ENCODE measurements at regions not wholly inside any gene's neighbourhood (a gene's known extent, or its start where the extent isn't known, plus 50 kb on each side); places are given as distances from the start of the nearest gene placed in this dataset.

GRCh38 chr5:135723491-135723890 lies 111.0 kb upstream of the SLC25A48 start:
- no peak for DNase-seq (ENCODE audit: low read depth)

DNA sequence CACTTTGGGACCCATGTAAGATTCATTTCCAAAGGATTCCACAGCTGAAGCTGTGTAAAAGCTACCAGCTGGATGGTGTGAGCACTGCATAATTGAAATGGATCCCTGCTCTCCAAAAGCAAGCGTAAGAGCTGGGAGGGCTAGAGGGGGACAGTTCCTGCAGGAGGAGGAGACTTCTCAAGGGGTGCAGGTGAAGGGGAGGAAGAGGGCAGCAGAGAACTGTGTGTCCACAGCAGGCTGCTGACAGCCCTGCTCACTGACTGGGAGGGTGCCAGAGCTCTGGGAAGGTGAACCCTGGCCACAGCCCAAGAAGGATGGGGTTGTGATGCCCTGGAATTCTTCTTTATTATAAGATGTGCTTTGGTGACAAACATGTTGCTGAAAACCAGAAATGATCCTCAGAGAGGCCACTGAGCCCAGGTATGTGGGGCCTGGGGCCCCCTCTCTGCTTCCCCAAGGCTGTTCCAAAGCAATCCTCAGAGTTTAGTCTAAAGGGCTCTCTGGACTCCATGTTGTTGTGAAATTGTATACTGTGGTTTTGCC lies 112.8 kb upstream of the SLC25A48 start:
- DNase-seq (ENCODE audit: low read depth) = no peak

DNA sequence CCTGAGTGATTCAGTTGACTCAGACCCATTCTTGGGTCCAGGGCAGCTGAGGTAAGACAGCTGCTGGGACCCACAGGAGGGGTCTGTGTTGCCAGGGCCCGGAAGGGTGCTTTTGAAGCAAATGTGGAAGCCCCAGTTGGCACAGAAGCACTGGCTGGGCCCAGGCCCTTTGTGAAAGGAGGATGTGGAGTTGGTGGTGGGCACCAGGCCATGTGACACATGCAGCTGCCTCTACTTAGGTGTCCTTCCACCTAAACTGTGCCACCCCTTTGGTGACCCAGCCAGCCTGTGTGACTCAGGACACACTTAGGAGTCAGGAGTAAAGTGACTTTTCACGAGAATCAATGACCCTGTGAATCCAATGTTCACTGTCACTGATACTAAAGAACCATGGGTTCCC lies 114.3 kb upstream of the SLC25A48 start:
- no peak for DNase-seq (ENCODE audit: low read depth)

DNA sequence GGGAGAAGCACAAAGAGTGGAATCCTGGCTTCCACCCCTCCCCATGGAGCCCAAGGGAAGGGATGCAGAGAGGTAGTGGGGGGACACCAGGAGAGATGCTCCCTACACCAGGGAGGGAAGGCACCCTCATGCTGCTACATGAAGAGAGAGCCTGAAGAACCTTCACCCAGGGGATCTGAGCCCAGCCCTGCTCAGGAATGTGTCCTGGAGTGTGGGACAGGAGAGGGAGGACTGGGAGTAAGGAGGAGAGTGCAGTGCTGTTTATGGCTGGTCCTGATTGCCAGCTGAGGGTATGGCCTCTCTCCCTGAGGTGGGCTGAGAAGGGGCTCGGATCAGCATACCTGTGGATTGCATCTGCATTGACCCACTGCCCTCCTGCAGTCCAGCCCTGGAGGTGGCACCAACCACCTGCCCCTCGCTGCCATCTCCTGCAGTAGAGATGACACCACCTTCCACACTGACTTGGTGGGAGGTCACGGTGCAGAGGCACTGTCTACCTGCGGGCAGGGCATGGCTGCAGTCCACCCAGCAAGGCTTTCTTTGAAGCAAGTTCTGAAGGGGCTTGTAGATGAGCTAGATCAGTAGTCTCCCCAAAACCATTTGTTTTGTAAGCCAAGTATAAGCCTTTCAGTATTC lies 114.9 kb upstream of the SLC25A48 start:
- no peak for DNase-seq (ENCODE audit: low read depth)

DNA sequence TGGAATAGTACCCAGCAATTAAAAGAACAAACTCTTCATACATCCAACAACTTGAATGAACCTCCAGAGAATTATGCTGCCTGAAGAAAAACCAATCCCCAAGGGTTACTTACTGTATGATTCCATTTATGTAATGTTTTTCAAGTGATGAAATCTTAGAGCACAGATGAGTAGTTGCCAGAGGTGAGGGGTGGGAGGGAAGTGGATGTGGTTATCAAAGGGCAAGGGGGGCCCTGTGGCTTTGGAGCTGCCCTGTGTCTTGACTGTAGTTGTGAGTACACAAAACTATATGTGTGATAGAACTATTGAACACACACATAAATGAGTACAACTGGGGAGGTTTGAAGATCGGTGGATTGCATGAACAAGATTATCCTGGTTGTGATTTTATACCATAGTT lies 115.8 kb upstream of the SLC25A48 start:
- no peak for DNase-seq (ENCODE audit: low read depth)

DNA sequence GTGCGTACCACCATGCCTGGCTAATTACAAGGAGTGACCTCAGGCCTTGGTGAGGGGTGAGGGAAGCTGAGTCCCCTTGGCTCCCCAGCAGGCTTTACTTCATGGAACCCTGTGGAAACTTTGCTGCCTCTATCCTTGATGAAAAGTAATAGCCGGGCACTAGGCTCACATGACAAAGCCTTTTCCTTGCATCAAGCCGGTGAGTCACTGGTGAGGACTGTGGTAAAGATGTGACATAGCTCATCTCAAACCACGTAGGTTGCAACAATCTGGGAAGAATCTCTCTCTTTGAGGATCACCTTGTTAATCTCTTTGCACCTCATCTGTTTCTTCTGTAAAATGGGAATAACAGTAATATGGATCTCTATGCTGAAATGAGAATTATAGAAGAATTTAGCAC lies 116.3 kb upstream of the SLC25A48 start:
- DNase-seq (ENCODE audit: low read depth) = peak; percentile 86

- DNase-seq (ENCODE audit: low read depth) = peak; percentile 61
Measured at GRCh38 chr5:135715267-135716055, 119.0 kb upstream of the SLC25A48 start.

DNA sequence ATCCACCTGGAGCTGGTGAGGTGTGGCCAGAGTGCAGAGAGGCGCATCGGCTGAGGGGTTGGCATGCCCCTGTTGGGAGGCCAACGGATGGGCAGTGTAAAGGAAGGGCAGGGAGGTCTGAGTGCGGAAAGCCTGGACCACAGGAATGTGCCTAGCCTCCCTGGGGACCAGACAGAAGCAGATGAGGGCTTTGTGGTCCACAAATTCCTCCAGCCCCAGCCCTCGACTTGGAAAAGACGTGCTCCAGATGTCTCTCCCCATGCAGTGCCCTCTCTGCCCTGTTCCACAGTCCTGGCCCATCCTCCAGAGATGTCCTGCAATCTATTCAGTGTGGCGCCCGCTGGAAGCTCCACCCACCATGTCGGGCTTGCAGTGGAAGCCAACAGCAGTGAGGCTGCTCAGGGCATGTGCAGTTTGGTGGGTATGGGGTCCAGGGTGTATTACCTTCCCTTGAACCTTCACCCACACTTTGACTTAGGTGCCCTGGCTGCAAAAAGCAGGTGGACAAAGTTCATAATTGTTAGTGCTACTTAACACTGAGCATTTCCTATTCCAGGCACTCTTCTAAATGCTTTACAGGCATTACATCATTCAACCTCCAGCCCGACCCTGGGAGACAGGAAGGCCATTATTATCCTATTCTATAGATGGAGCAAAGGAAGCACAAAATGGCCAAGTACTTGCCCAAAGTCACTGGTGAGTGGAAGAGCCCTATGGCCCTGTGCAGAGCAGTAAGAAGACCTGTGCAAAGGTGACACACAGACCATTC lies 120.2 kb upstream of the SLC25A48 start:
- DNase-seq (ENCODE audit: low read depth) = no peak

DNA sequence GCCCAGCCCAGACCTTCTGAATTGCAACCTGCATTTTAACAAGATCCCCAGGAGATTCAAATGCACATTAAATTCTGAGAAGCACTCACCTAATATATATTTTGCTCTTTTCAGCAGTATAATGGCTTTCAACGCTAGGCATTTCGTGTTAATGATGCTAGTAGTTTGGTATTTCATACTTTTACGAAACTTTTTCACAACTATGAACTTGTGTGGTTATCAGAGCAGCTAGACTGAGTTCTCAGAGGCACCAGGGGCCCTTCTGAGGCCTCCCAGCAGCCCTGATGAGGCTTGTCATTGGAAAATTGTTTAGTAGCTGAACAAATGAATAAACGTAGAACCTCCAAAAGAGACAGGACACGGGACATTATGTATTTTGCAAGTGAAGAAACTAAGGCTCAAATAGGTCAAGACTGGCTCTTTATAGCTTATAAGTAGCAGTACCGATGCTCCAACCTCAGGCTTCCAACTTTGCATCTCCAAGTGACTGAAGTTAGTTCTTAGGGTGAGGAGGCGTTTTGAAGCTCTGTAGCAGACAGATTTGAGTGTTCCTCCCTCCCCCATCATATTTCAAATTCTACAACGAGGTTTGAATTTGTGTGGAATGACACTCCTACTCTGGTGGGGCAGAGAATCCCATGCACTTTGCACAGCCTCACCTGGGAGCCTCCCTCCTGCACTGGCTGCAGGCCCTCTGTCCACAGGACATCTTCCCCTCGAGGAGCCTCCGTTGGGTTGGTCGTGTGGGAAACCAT lies 121.1 kb upstream of the SLC25A48 start:
- no peak for DNase-seq (ENCODE audit: low read depth)

DNA sequence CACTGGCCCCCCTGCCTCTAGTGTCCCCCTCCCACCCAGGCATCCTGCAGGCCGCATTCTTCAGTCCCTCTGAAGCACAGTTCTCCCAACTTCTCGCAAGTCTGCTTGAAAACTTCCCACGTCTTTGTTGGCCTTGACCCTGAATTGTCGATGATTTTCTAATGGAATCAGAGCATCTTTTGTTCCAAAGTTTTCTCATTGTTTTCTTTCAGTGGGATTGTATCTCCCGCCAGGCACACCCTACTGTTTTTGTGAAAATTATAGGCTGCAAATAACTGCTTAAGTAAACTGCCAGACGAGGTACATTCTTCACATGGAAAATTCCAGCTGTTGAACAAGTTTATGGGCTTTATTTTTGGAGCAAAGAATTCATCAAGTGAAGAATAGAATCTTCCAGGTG lies 122.6 kb upstream of the SLC25A48 start:
- no peak for DNase-seq (ENCODE audit: low read depth)

- no peak for DNase-seq (ENCODE audit: low read depth)
Measured at GRCh38 chr5:135710045-135710675, 124.3 kb upstream of the SLC25A48 start.

- DNase-seq (ENCODE audit: low read depth) = no peak
Measured at GRCh38 chr5:135709208-135709575, 125.3 kb upstream of the SLC25A48 start.

- DNase-seq (ENCODE audit: low read depth) = no peak
Measured at GRCh38 chr5:135708481-135709207, 125.8 kb upstream of the SLC25A48 start.

GRCh38 chr5:135707302-135707701 lies 127.2 kb upstream of the SLC25A48 start:
- DNase-seq (ENCODE audit: low read depth) = no peak

- DNase-seq (ENCODE audit: low read depth) = no peak
Measured at GRCh38 chr5:135706893-135707292, 127.6 kb upstream of the SLC25A48 start.

- no peak for DNase-seq (ENCODE audit: low read depth)
Measured at GRCh38 chr5:135706474-135706873, 127.7 kb upstream of the CXCL14 start.

DNA sequence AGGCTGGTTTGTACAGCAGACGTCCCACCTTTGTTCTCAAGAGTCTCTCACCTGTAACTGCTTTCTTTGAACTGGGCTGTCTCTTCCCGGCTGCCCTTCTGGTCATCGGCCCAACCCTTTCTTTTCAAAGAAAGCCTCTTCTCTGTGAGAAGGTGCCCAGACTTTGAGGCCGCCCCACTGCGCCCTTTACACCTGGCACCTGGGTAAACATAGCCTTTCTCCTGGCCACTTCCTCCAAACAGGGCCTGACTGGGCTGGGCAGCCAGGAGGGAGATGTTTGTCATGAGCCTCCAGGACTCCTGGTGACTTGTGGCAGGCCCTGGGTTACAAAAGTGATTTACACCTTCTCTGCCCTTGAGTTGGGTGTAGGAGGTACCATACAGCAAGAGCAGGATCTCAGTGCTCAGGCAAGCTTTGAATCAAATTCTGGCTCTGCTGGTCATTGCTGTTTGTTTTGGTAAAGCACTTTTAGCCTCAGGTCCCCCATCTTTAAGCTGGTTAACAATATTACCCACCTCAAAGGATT lies 127.2 kb upstream of the CXCL14 start:
- no peak for DNase-seq (ENCODE audit: low read depth)

DNA sequence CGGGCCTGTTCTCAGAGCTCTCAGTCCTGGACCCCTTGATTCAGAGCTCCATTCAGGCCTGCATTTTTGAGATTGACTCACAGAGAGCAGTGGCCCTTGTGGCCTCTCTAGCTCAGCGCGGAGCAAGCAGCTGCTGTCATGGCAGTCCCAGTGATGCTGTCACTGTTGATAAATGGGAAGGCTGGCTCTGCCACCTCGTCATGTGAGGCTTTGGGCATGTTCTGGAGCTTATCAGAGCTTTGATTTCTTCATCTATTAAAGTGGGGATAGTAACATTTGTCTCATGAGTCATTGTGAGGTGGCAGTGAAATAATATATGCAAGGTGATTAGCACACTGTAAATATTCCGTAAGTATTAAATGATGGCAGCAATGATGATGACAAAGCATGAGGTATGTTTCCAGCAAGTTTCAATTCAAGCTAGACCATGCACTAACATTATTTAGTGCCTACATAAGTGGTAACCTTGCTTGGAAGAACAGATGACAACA lies 126.4 kb upstream of the CXCL14 start:
- DNase-seq (ENCODE audit: low read depth) = peak; percentile 32

- DNase-seq (ENCODE audit: low read depth) = no peak
Measured at GRCh38 chr5:135704616-135705015, 125.8 kb upstream of the CXCL14 start.

DNA sequence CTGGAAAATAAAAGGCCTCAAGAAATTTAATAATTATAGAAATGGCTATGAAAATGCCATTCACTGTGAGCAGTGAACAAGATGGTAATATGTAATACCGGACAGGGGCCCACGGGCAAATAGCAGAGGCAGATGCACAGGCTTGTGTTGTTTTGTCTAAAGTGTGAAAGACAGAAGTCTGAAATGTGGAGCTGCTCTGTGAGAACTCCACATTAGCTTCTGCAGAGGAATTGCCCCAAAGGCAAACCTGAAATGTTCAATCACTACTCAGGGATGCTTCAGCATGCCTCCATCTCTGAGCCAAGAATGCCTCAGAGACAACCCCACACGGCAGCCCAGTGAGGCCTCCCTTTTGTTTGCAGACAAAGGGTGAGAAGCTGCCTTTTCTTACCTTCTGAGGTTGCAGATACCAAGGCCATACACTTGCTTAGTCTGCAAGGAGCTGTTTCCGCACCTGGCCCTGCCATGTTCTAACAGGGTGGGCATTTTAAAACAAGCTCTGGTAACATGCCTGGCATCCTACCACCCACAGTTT lies 124.3 kb upstream of the CXCL14 start:
- no peak for DNase-seq (ENCODE audit: low read depth)
